DND-41 (cell line): ENCODE measurements at regions not wholly inside any gene's neighbourhood (a gene's known extent, or its start where the extent isn't known, plus 50 kb on each side); places are given as distances from the start of the nearest gene placed in this dataset.

Experiments
- ATAC-seq: fragments of 200-7000 bp; cut with Tn5 transposase; 3 replicates; pipeline ENCODE4 v1.9.1; 2021; ENCODE audit warnings: low read depth; ENCODE audit not compliant: insufficient read depth
- DNase-seq: peaks from one replicate; pipeline ENCODE4 v3.0.0-alpha.2; 2020
- H2AFZ ChIP-seq: 2 replicates; pipeline ENCODE4 v1.6.0; 2012; ENCODE audit warnings: low read depth, low read length
- H3K27ac ChIP-seq: 2 replicates; pipeline ENCODE4 v1.5.1; 2012; ENCODE audit warnings: low read length, inconsistent platforms
- H3K27me3 ChIP-seq: fragments of 200-600 bp; sonication (generic); 2 replicates; pipeline ENCODE4 v1.6.0; 2012; ENCODE audit warnings: low read length, mild to moderate bottlenecking, inconsistent platforms; ENCODE audit not compliant: insufficient read depth, poor library complexity
- H3K36me3 ChIP-seq: 2 replicates; pipeline ENCODE4 v1.5.1; 2012; ENCODE audit warnings: low read length, inconsistent platforms; ENCODE audit not compliant: insufficient read depth
- H3K4me1 ChIP-seq: 2 replicates; pipeline ENCODE4 v1.5.1; 2012; ENCODE audit warnings: mild to moderate bottlenecking, low read length; ENCODE audit not compliant: insufficient read depth
- H3K4me2 ChIP-seq: 2 replicates; pipeline ENCODE4 v1.6.0; 2012; ENCODE audit warnings: mild to moderate bottlenecking, moderate library complexity, low read length, inconsistent platforms; ENCODE audit not compliant: insufficient read depth
- H3K4me3 ChIP-seq, 2 experiments: fragments of 200-600 bp in 1 of 2; shearing (Covaris generic) in 1 of 2; 2 replicates each; pipeline ENCODE4 v1.5.1; 2012 to 2016; ENCODE audit warnings: inconsistent platforms in 2 of 2, low read length in 2 of 2, mild to moderate bottlenecking in 2 of 2, low read depth in 1 of 2, moderate library complexity in 1 of 2
- H3K79me2 ChIP-seq: 2 replicates; pipeline ENCODE4 v1.6.0; 2012; ENCODE audit warnings: low read length, inconsistent platforms; ENCODE audit not compliant: insufficient read depth
- H3K9ac ChIP-seq: 2 replicates; pipeline ENCODE4 v1.6.0; 2012; ENCODE audit warnings: low read depth, mild to moderate bottlenecking, inconsistent platforms, low read length, moderate library complexity
- H3K9me3 ChIP-seq: 2 replicates; pipeline ENCODE4 v1.5.1; 2012; ENCODE audit warnings: low read length, moderate library complexity, mild to moderate bottlenecking, inconsistent platforms; ENCODE audit not compliant: insufficient read depth, severe bottlenecking
- H4K20me1 ChIP-seq: 2 replicates; pipeline ENCODE4 v1.6.0; 2012; ENCODE audit warnings: low read length; ENCODE audit not compliant: insufficient read depth
- CTCF ChIP-seq: IDR thresholded peaks from 2 replicates; pipeline ENCODE4 v1.5.1; 2012; ENCODE audit warnings: borderline replicate concordance, low read length, moderate library complexity, mild to moderate bottlenecking; ENCODE audit not compliant: poor library complexity, severe bottlenecking; ENCODE audit errors: extremely low read depth
- EZH2 ChIP-seq: IDR thresholded peaks from 3 replicates; pipeline ENCODE4 v1.6.1; 2012; ENCODE audit warnings: borderline replicate concordance, low read depth, mild to moderate bottlenecking, moderate library complexity, low read length, inconsistent platforms; ENCODE audit not compliant: severe bottlenecking

- Histone ChIP-seq H3K9ac (no peak overlapping the region), H3K4me1 (no peaks in the 10 kb centered on the region), H3K4me3 (no peak overlapping the region), H3K27me3 (no peaks in the 10 kb centered on the region), H2AFZ (no peak overlapping the region), H4K20me1 (no peaks in the 10 kb centered on the region), H3K36me3 (no peaks in the 10 kb centered on the region), H3K79me2 (no peaks in the 10 kb centered on the region), H3K9me3 (no peaks in the 10 kb centered on the region), H3K27ac (no peak overlapping the region), H3K4me2 (no peak overlapping the region)
- DNase-seq (no peak), ATAC-seq (no peak)
- TF ChIP-seq CTCF (no peak), EZH2 (no peak)
Measured at GRCh38 chr9:80649496-80649895, 1039.9 kb downstream of the TLE1 start.

DNA sequence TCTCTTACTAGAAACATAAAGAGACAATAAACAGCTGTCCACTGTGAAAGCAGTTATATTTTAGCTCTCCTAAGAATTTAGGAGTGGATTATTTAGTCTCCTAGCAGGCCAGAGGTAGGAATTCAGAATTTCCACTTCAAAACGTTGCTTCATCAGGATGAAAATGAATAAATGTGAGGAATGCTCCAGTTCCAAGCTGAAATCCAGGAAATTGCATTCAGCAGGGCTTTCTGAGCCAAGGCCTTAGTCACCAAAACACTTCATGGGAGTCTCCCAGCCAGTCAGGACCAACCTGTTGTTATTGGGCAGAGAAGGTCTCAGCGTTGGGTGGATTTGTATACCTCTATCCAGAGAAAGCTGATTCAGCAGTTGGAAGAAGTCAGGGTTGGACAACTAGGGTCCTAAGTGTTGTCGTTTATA, 1040.3 kb downstream of the TLE1 start:
- Histone ChIP-seq H2AFZ (no peak overlapping the region), H3K4me2 (no peak overlapping the region), H3K9ac (no peak overlapping the region), H3K79me2 (no peaks in the 10 kb centered on the region), H3K27ac (no peak overlapping the region), H3K9me3 (no peaks in the 10 kb centered on the region), H4K20me1 (no peaks in the 10 kb centered on the region), H3K27me3 (no peaks in the 10 kb centered on the region), H3K4me1 (no peaks in the 10 kb centered on the region), H3K36me3 (no peaks in the 10 kb centered on the region), H3K4me3 (no peak overlapping the region)
- ATAC-seq (no peak), DNase-seq (no peak)
- no peak for TF ChIP-seq CTCF
- no peak for TF ChIP-seq EZH2

DNA sequence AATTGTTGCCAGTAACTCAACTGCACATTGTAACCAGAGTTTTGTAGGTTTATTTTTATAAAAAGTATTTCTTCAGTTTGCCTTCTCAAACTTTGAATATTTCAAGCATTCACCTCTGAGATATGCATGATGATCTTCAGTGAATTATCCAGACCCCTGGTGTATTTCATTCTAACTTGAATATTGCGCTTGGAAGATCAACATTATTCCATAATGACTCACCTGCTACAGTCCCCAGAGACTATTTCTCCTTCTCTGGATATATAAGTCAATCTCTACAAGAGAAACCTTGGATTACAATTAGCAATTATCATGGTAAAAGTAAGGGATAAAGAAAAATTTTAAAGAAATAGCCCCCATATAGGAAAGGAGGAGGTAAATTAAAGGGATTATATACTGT, 1041.0 kb downstream of the TLE1 start:
- Histone ChIP-seq H3K9ac (no peak overlapping the region), H2AFZ (no peak overlapping the region), H3K4me2 (no peak overlapping the region), H3K27me3 (no peaks in the 10 kb centered on the region), H3K36me3 (no peaks in the 10 kb centered on the region), H3K27ac (no peak overlapping the region), H3K79me2 (no peaks in the 10 kb centered on the region), H4K20me1 (no peaks in the 10 kb centered on the region), H3K9me3 (no peaks in the 10 kb centered on the region), H3K4me3 (no peak overlapping the region), H3K4me1 (no peaks in the 10 kb centered on the region)
- DNase-seq (no peak), ATAC-seq (no peak)
- TF ChIP-seq EZH2 (no peak), CTCF (no peak)

DNA sequence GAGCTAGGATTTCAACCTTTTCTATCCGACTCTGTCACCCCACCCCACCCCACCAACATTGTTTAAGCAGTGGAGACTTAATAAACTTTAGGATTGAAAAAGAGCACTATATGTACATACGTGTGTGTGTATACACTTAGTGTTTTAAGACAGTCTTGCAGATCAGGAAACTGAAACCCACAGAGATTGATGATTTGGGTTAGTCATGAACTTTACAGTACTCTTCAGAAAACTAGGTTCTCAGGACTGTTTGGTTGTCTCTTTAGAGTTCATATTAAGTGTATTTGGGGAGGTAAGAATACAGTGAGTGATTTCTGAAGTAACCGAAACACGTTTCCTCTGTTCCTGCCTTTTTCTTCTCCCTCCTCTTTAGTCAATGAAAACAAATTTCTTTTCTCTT, 1043.1 kb downstream of the TLE1 start:
- Histone ChIP-seq H3K27ac (no peak overlapping the region), H3K27me3 (no peaks in the 10 kb centered on the region), H3K4me2 (no peak overlapping the region), H3K9me3 (no peaks in the 10 kb centered on the region), H2AFZ (no peak overlapping the region), H3K9ac (no peak overlapping the region), H3K79me2 (no peaks in the 10 kb centered on the region), H3K4me1 (no peaks in the 10 kb centered on the region), H3K4me3 (no peak overlapping the region), H3K36me3 (no peaks in the 10 kb centered on the region), H4K20me1 (no peaks in the 10 kb centered on the region)
- no peak for TF ChIP-seq EZH2
- TF ChIP-seq CTCF: no peak
- no peak for DNase-seq
- no peak for ATAC-seq
